ENCODE measurements at regions not wholly inside any gene's neighbourhood (a gene's known extent, or its start where the extent isn't known, plus 50 kb on each side); places are given as distances from the start of the nearest gene placed in this dataset.

- TF ChIP-seq CTCF (IDR thresholded peaks at IDR 0.05) = no peak
- no peak for TF ChIP-seq EZH2 (IDR thresholded peaks at IDR 0.05)
- no peak for TF ChIP-seq EZH2phosphoT487 (IDR thresholded peaks at IDR 0.05)
Measured at GRCh38 chr12:114834621-114835020, 150.6 kb upstream of the TBX3 start.
